Loucy (cell line): ENCODE measurements at regions not wholly inside any gene's neighbourhood (a gene's known extent, or its start where the extent isn't known, plus 50 kb on each side); places are given as distances from the start of the nearest gene placed in this dataset.

Experiments used
- H2AFZ ChIP-seq: fragments of 200-600 bp; sonication (generic); 2 replicates; pipeline ENCODE4 v1.6.0; 2016; ENCODE audit warnings: antibody characterized with exemption, mild to moderate bottlenecking, low read length, moderate library complexity
- H3F3A ChIP-seq: fragments of 200-600 bp; 2 replicates; pipeline ENCODE4 v1.6.0; 2016; ENCODE audit warnings: antibody characterized with exemption, low read depth, mild to moderate bottlenecking
- H3K27me3 ChIP-seq: fragments of 200-600 bp; sonication (generic); 2 replicates; pipeline ENCODE4 v1.6.1; 2014; ENCODE audit warnings: low read length, mild to moderate bottlenecking; ENCODE audit not compliant: insufficient read depth, poor library complexity, severe bottlenecking
- H3K36me3 ChIP-seq: fragments of 200-600 bp; sonication (generic); 2 replicates; pipeline ENCODE4 v1.6.1; 2016; ENCODE audit warnings: low read length; ENCODE audit not compliant: insufficient read depth
- H3K4me1 ChIP-seq: fragments of 200-600 bp; sonication (generic); 2 replicates; pipeline ENCODE4 v1.5.1; 2014; ENCODE audit warnings: low read length, mild to moderate bottlenecking; ENCODE audit not compliant: insufficient read depth, poor library complexity, severe bottlenecking
- H3K4me2 ChIP-seq: fragments of 200-600 bp; sonication (generic); 2 replicates; pipeline ENCODE4 v1.6.0; 2014; ENCODE audit warnings: antibody characterized with exemption, low read length, low read depth, mild to moderate bottlenecking; ENCODE audit not compliant: poor library complexity, severe bottlenecking
- H3K4me3 ChIP-seq: fragments of 200-600 bp; sonication (generic); 2 replicates; pipeline ENCODE4 v1.5.1; 2014; ENCODE audit warnings: low read length, mild to moderate bottlenecking, mixed read lengths; ENCODE audit not compliant: poor library complexity, severe bottlenecking
- H3K79me2 ChIP-seq: fragments of 200-600 bp; sonication (generic); 2 replicates; pipeline ENCODE4 v1.6.1; 2014; ENCODE audit warnings: low read length; ENCODE audit not compliant: insufficient read depth
- H3K9ac ChIP-seq: fragments of 200-600 bp; sonication (generic); 2 replicates; pipeline ENCODE4 v1.6.0; 2014; ENCODE audit warnings: mild to moderate bottlenecking, low read depth, low read length, moderate library complexity; ENCODE audit not compliant: poor library complexity, severe bottlenecking
- H3K9me2 ChIP-seq: fragments of 200-600 bp; sonication (generic); replicated peaks from 2 replicates; pipeline ENCODE4 v1.6.1; 2016; ENCODE audit warnings: low read depth, low read length, mixed read lengths
- H3K9me3 ChIP-seq: fragments of 200-600 bp; sonication (generic); 2 replicates; pipeline ENCODE4 v1.6.1; 2014; ENCODE audit warnings: mild to moderate bottlenecking, antibody characterized with exemption, low read length, low read depth; ENCODE audit not compliant: insufficient read depth
- H4K20me1 ChIP-seq: fragments of 200-600 bp; sonication (generic); 2 replicates; pipeline ENCODE4 v1.6.0; 2014; ENCODE audit warnings: antibody characterized with exemption, low read length, mild to moderate bottlenecking; ENCODE audit not compliant: insufficient read depth, poor library complexity, severe bottlenecking
- CTCF ChIP-seq: fragments of 200-600 bp; sonication (generic); conservative IDR thresholded peaks from 2 replicates; pipeline ENCODE4 v1.5.1; 2014; ENCODE audit warnings: mild to moderate bottlenecking, antibody characterized with exemption, low read length
- EZH2phosphoT487 ChIP-seq: fragments of 200-600 bp; IDR thresholded peaks from 2 replicates; pipeline ENCODE4 v1.6.1; 2018; ENCODE audit warnings: antibody characterized with exemption, mild to moderate bottlenecking, moderate library complexity, borderline replicate concordance

GRCh38 chr14:76967788-76968187 is 60.7 kb downstream of the IRF2BPL start:
- Histone ChIP-seq H3K9ac (no peak overlapping the region), H3K36me3 (no peaks in the 10 kb centered on the region), H3K4me2 (no peak overlapping the region), H3K9me2 (no peaks in the 10 kb centered on the region), H2AFZ (no peak overlapping the region), H3K27me3 (no peaks in the 10 kb centered on the region), H3K79me2 (no peaks in the 10 kb centered on the region), H4K20me1 (no peaks in the 10 kb centered on the region), H3K4me3 (no peak overlapping the region), H3K9me3 (no peaks in the 10 kb centered on the region), H3F3A (no peaks in the 10 kb centered on the region), H3K4me1 (peaks cover 7% of the 10 kb centered on the region)
- TF ChIP-seq EZH2phosphoT487: no peak
- TF ChIP-seq CTCF: no peak

- no peaks in the 10 kb centered on the region for H3F3A ChIP-seq
- H3K9me2 ChIP-seq: no peaks in the 10 kb centered on the region
- no peak for TF ChIP-seq EZH2phosphoT487
- no peak for TF ChIP-seq CTCF
- H3K9ac ChIP-seq: no peak overlapping the region
- no peak overlapping the region for H2AFZ ChIP-seq
- no peak overlapping the region for H3K4me2 ChIP-seq
- H3K36me3 ChIP-seq: no peaks in the 10 kb centered on the region
- no peaks in the 10 kb centered on the region for H3K79me2 ChIP-seq
- H3K4me1 ChIP-seq: peaks cover 21% of the 10 kb centered on the region
- no peaks in the 10 kb centered on the region for H3K27me3 ChIP-seq
- H4K20me1 ChIP-seq: no peaks in the 10 kb centered on the region
- H3K9me3 ChIP-seq: no peaks in the 10 kb centered on the region
- no peak overlapping the region for H3K4me3 ChIP-seq
Observed at GRCh38 chr14:76965232-76965631, 63.3 kb downstream of the IRF2BPL start.

- H3K79me2 ChIP-seq: no peaks in the 10 kb centered on the region
- no peaks in the 10 kb centered on the region for H3K9me3 ChIP-seq
- no peaks in the 10 kb centered on the region for H3F3A ChIP-seq
- H2AFZ ChIP-seq: no peak overlapping the region
- H3K9ac ChIP-seq: no peak overlapping the region
- no peak for TF ChIP-seq CTCF
- no peak for TF ChIP-seq EZH2phosphoT487
- H3K4me1 ChIP-seq: peaks cover 21% of the 10 kb centered on the region
- H3K4me2 ChIP-seq: no peak overlapping the region
- no peaks in the 10 kb centered on the region for H3K36me3 ChIP-seq
- no peaks in the 10 kb centered on the region for H3K27me3 ChIP-seq
- H4K20me1 ChIP-seq: no peaks in the 10 kb centered on the region
- H3K9me2 ChIP-seq: no peaks in the 10 kb centered on the region
- H3K4me3 ChIP-seq: no peak overlapping the region
Observed at GRCh38 chr14:76964695-76965094, 63.8 kb downstream of the IRF2BPL start.
